HG02870 (cell line): ENCODE measurements at regions not wholly inside any gene's neighbourhood (a gene's known extent, or its start where the extent isn't known, plus 50 kb on each side); places are given as distances from the start of the nearest gene placed in this dataset.
"Not testable (repeated sequence)": the region's sequence is repeated elsewhere in the genome, so short reads cannot be mapped to it uniquely, and the experiment has no call there.

Experiments
- ATAC-seq: cut with Tn5 transposase; IDR thresholded peaks from one replicate; pipeline ENCODE4 v1.9.1; 2021; ENCODE audit warnings: mild to moderate bottlenecking, moderate library complexity; ENCODE audit not compliant: unreplicated experiment

- no peak for ATAC-seq
Observed at GRCh38 chr20:29319725-29320124, 1937.7 kb upstream of the DEFB115 start.

- not testable (repeated sequence) for ATAC-seq
Observed at GRCh38 chr20:29320216-29320949, 1937.1 kb upstream of the DEFB115 start.

GRCh38 chr20:29323631-29324515 is 1933.6 kb upstream of the DEFB115 start:
- ATAC-seq: not testable (repeated sequence)

GRCh38 chr20:29324516-29325303 is 1932.8 kb upstream of the DEFB115 start:
- ATAC-seq: not testable (repeated sequence)

GRCh38 chr20:29325304-29325640 is 1932.2 kb upstream of the DEFB115 start:
- ATAC-seq: no peak

- not testable (repeated sequence) for ATAC-seq
Observed at GRCh38 chr20:29325781-29326180, 1931.7 kb upstream of the DEFB115 start.

GRCh38 chr20:29326376-29327070 is 1930.9 kb upstream of the DEFB115 start:
- no peak for ATAC-seq

GRCh38 chr20:29327600-29328420 is 1929.7 kb upstream of the DEFB115 start:
- not testable (repeated sequence) for ATAC-seq

GRCh38 chr20:29330429-29331115 is 1926.9 kb upstream of the DEFB115 start:
- not testable (repeated sequence) for ATAC-seq

- ATAC-seq: no peak
Observed at GRCh38 chr20:29349836-29350235, 1907.6 kb upstream of the DEFB115 start.

GRCh38 chr20:29375937-29376336 is 1881.5 kb upstream of the DEFB115 start:
- ATAC-seq: not testable (repeated sequence)

- ATAC-seq: not testable (repeated sequence)
Observed at GRCh38 chr20:29392853-29393252, 1864.6 kb upstream of the DEFB115 start.

GRCh38 chr20:29408034-29408695 is 1849.3 kb upstream of the DEFB115 start:
- ATAC-seq: no peak

GRCh38 chr20:29408707-29409106 is 1848.8 kb upstream of the DEFB115 start:
- not testable (repeated sequence) for ATAC-seq

- not testable (repeated sequence) for ATAC-seq
Observed at GRCh38 chr20:29409160-29409689, 1848.2 kb upstream of the DEFB115 start.

- ATAC-seq: no peak
Observed at GRCh38 chr20:29409833-29410805, 1847.3 kb upstream of the DEFB115 start.

GRCh38 chr20:29410806-29411457 is 1846.5 kb upstream of the DEFB115 start:
- no peak for ATAC-seq
